ENCODE measurements at regions not wholly inside any gene's neighbourhood (a gene's known extent, or its start where the extent isn't known, plus 50 kb on each side); places are given as distances from the start of the nearest gene placed in this dataset.

- Histone ChIP-seq H3K27me3 (ENCODE audit: control insufficient read depth in 1 of 2, insufficient read depth in 1 of 2, low read length in 2 of 2) (no peaks in the 10 kb centered on the region), H3K36me3 (ENCODE audit: control insufficient read depth in 1 of 2, insufficient read depth in 2 of 2, low read depth in 1 of 2, low read length in 2 of 2) (no peaks in the 10 kb centered on the region), H3K23ac (ENCODE audit: low read length in 2 of 2) (no peak overlapping the region), H2BK15ac (ENCODE audit: low read depth, poor library complexity, severe bottlenecking) (no peak overlapping the region), H3K9me3 (ENCODE audit: control insufficient read depth, low read length) (peaks cover 6% of the 10 kb centered on the region), H2AK5ac (ENCODE audit: low read length, severe bottlenecking) (no peak overlapping the region), H3K4me2 (ENCODE audit: low read length, poor library complexity, severe bottlenecking) (no peak overlapping the region), H2BK120ac (ENCODE audit: low read depth, low read length) (no peak overlapping the region), H4K91ac (ENCODE audit: low read length) (no peak overlapping the region), H4K8ac (ENCODE audit: low read length) (no peak overlapping the region), H3K14ac (ENCODE audit: low read length in 2 of 2) (no peak overlapping the region), H3K18ac (ENCODE audit: low read depth in 1 of 2, low read length in 2 of 2) (no peak overlapping the region), H2AFZ (ENCODE audit: low read depth, low read length) (no peak overlapping the region), H3K4ac (ENCODE audit: low read depth in 1 of 2, low read length in 2 of 2) (no peak overlapping the region), H3K27ac (ENCODE audit: low read length, poor library complexity, severe bottlenecking) (no peak overlapping the region), H3K4me1 (ENCODE audit: control insufficient read depth, insufficient read depth, low read depth, low read length) (no peaks in the 10 kb centered on the region), H2BK12ac (ENCODE audit: low read length in 2 of 2) (no peak overlapping the region), H2BK5ac (ENCODE audit: low read depth, low read length, poor library complexity, severe bottlenecking) (no peak overlapping the region), H3K4me3 (ENCODE audit: insufficient read depth in 1 of 2, low read depth in 1 of 2, low read length in 2 of 2) (no peak overlapping the region), H3K9ac (ENCODE audit: low read length) (no peak overlapping the region), H3K79me1 (replicated peaks; ENCODE audit: low read length, poor library complexity, severe bottlenecking) (no peaks in the 10 kb centered on the region)
- no peak for DNase-seq
These were observed 626.6 kb upstream of the GYPC start for GRCh38 chr2:126029316-126029715.

- Histone ChIP-seq H3K79me1 (replicated peaks; ENCODE audit: low read length, poor library complexity, severe bottlenecking) (no peaks in the 10 kb centered on the region), H3K18ac (ENCODE audit: low read depth in 1 of 2, low read length in 2 of 2) (no peak overlapping the region), H3K9me3 (ENCODE audit: control insufficient read depth, low read length) (no peaks in the 10 kb centered on the region), H2BK120ac (ENCODE audit: low read depth, low read length) (no peak overlapping the region), H3K4me1 (ENCODE audit: control insufficient read depth, insufficient read depth, low read depth, low read length) (no peaks in the 10 kb centered on the region), H3K4ac (ENCODE audit: low read depth in 1 of 2, low read length in 2 of 2) (no peak overlapping the region), H2AFZ (ENCODE audit: low read depth, low read length) (no peak overlapping the region), H2AK5ac (ENCODE audit: low read length, severe bottlenecking) (no peak overlapping the region), H3K9ac (ENCODE audit: low read length) (no peak overlapping the region), H3K27me3 (ENCODE audit: control insufficient read depth in 1 of 2, insufficient read depth in 1 of 2, low read length in 2 of 2) (no peaks in the 10 kb centered on the region), H2BK5ac (ENCODE audit: low read depth, low read length, poor library complexity, severe bottlenecking) (no peak overlapping the region), H3K4me3 (ENCODE audit: insufficient read depth in 1 of 2, low read depth in 1 of 2, low read length in 2 of 2) (no peak overlapping the region), H3K4me2 (ENCODE audit: low read length, poor library complexity, severe bottlenecking) (no peak overlapping the region), H2BK12ac (ENCODE audit: low read length in 2 of 2) (no peak overlapping the region), H3K14ac (ENCODE audit: low read length in 2 of 2) (no peak overlapping the region), H3K36me3 (ENCODE audit: control insufficient read depth in 1 of 2, insufficient read depth in 2 of 2, low read depth in 1 of 2, low read length in 2 of 2) (no peaks in the 10 kb centered on the region), H2BK15ac (ENCODE audit: low read depth, poor library complexity, severe bottlenecking) (no peak overlapping the region), H4K8ac (ENCODE audit: low read length) (no peak overlapping the region), H3K23ac (ENCODE audit: low read length in 2 of 2) (no peak overlapping the region), H4K91ac (ENCODE audit: low read length) (no peak overlapping the region), H3K27ac (ENCODE audit: low read length, poor library complexity, severe bottlenecking) (no peak overlapping the region)
- 80% methylated on average over 2 of the region's 2 CpGs for WGBS
- DNase-seq = no peak
These were observed 617.1 kb upstream of the GYPC start for GRCh38 chr2:126038861-126039260.

- no peak overlapping the region for H3K23ac ChIP-seq (ENCODE audit: low read length in 2 of 2)
- 65% methylated on average over 2 of the region's 3 CpGs for WGBS
- no peak overlapping the region for H2BK5ac ChIP-seq (ENCODE audit: low read depth, low read length, poor library complexity, severe bottlenecking)
- H3K4me1 ChIP-seq (ENCODE audit: control insufficient read depth, insufficient read depth, low read depth, low read length) = no peaks in the 10 kb centered on the region
- H2BK15ac ChIP-seq (ENCODE audit: low read depth, poor library complexity, severe bottlenecking) = no peak overlapping the region
- H2BK120ac ChIP-seq (ENCODE audit: low read depth, low read length) = no peak overlapping the region
- no peak overlapping the region for H3K4me3 ChIP-seq (ENCODE audit: insufficient read depth in 1 of 2, low read depth in 1 of 2, low read length in 2 of 2)
- no peak overlapping the region for H3K4me2 ChIP-seq (ENCODE audit: low read length, poor library complexity, severe bottlenecking)
- no peak overlapping the region for H2AFZ ChIP-seq (ENCODE audit: low read depth, low read length)
- no peaks in the 10 kb centered on the region for H3K36me3 ChIP-seq (ENCODE audit: control insufficient read depth in 1 of 2, insufficient read depth in 2 of 2, low read depth in 1 of 2, low read length in 2 of 2)
- no peak overlapping the region for H3K27ac ChIP-seq (ENCODE audit: low read length, poor library complexity, severe bottlenecking)
- no peak overlapping the region for H3K4ac ChIP-seq (ENCODE audit: low read depth in 1 of 2, low read length in 2 of 2)
- H3K27me3 ChIP-seq (ENCODE audit: control insufficient read depth in 1 of 2, insufficient read depth in 1 of 2, low read length in 2 of 2) = no peaks in the 10 kb centered on the region
- H3K79me1 ChIP-seq (replicated peaks; ENCODE audit: low read length, poor library complexity, severe bottlenecking) = no peaks in the 10 kb centered on the region
- no peak overlapping the region for H4K8ac ChIP-seq (ENCODE audit: low read length)
- no peak overlapping the region for H3K14ac ChIP-seq (ENCODE audit: low read length in 2 of 2)
- H3K9me3 ChIP-seq (ENCODE audit: control insufficient read depth, low read length) = no peaks in the 10 kb centered on the region
- H4K91ac ChIP-seq (ENCODE audit: low read length) = no peak overlapping the region
- no peak overlapping the region for H3K18ac ChIP-seq (ENCODE audit: low read depth in 1 of 2, low read length in 2 of 2)
- H2BK12ac ChIP-seq (ENCODE audit: low read length in 2 of 2) = no peak overlapping the region
- H2AK5ac ChIP-seq (ENCODE audit: low read length, severe bottlenecking) = no peak overlapping the region
- no peak for DNase-seq
- H3K9ac ChIP-seq (ENCODE audit: low read length) = no peak overlapping the region
These were observed 614.4 kb upstream of the GYPC start for GRCh38 chr2:126041391-126042047.

GRCh38 chr2:126042089-126042488 is 613.9 kb upstream of the GYPC start:
- Histone ChIP-seq H3K4me3 (ENCODE audit: insufficient read depth in 1 of 2, low read depth in 1 of 2, low read length in 2 of 2) (no peak overlapping the region), H2BK15ac (ENCODE audit: low read depth, poor library complexity, severe bottlenecking) (no peak overlapping the region), H3K27me3 (ENCODE audit: control insufficient read depth in 1 of 2, insufficient read depth in 1 of 2, low read length in 2 of 2) (no peaks in the 10 kb centered on the region), H3K14ac (ENCODE audit: low read length in 2 of 2) (no peak overlapping the region), H2BK5ac (ENCODE audit: low read depth, low read length, poor library complexity, severe bottlenecking) (no peak overlapping the region), H2BK12ac (ENCODE audit: low read length in 2 of 2) (no peak overlapping the region), H3K36me3 (ENCODE audit: control insufficient read depth in 1 of 2, insufficient read depth in 2 of 2, low read depth in 1 of 2, low read length in 2 of 2) (no peaks in the 10 kb centered on the region), H3K9me3 (ENCODE audit: control insufficient read depth, low read length) (no peaks in the 10 kb centered on the region), H3K18ac (ENCODE audit: low read depth in 1 of 2, low read length in 2 of 2) (no peak overlapping the region), H2BK120ac (ENCODE audit: low read depth, low read length) (no peak overlapping the region), H2AK5ac (ENCODE audit: low read length, severe bottlenecking) (no peak overlapping the region), H3K4ac (ENCODE audit: low read depth in 1 of 2, low read length in 2 of 2) (no peak overlapping the region), H3K27ac (ENCODE audit: low read length, poor library complexity, severe bottlenecking) (no peak overlapping the region), H3K23ac (ENCODE audit: low read length in 2 of 2) (no peak overlapping the region), H2AFZ (ENCODE audit: low read depth, low read length) (no peak overlapping the region), H3K9ac (ENCODE audit: low read length) (no peak overlapping the region), H4K8ac (ENCODE audit: low read length) (no peak overlapping the region), H3K79me1 (replicated peaks; ENCODE audit: low read length, poor library complexity, severe bottlenecking) (no peaks in the 10 kb centered on the region), H4K91ac (ENCODE audit: low read length) (no peak overlapping the region), H3K4me1 (ENCODE audit: control insufficient read depth, insufficient read depth, low read depth, low read length) (no peaks in the 10 kb centered on the region), H3K4me2 (ENCODE audit: low read length, poor library complexity, severe bottlenecking) (no peak overlapping the region)
- no peak for DNase-seq
